Mesenchymal stem cell (in vitro differentiated cells and primary cell): ENCODE measurements at regions not wholly inside any gene's neighbourhood (a gene's known extent, or its start where the extent isn't known, plus 50 kb on each side); places are given as distances from the start of the nearest gene placed in this dataset.

Experiments used
- DNase-seq: peaks from one replicate; pipeline ENCODE4 v3.0.0-alpha.2; 2013
- H2AFZ ChIP-seq: one replicate; pipeline ENCODE4 v1.6.1; 2013; ENCODE audit warnings: low read depth, mild to moderate bottlenecking, control low read depth, inconsistent platforms, low read length, moderate library complexity
- H2AK5ac ChIP-seq: 2 replicates; pipeline ENCODE4 v1.6.1; 2013; ENCODE audit warnings: low read length, moderate library complexity, mild to moderate bottlenecking, inconsistent platforms; ENCODE audit not compliant: severe bottlenecking
- H2BK120ac ChIP-seq: one replicate; pipeline ENCODE4 v1.6.1; 2013; ENCODE audit warnings: low read depth, mild to moderate bottlenecking, inconsistent platforms, low read length, moderate library complexity
- H2BK12ac ChIP-seq, 2 experiments: one replicate each; pipeline ENCODE4 v1.6.1; 2013; ENCODE audit warnings: inconsistent platforms in 2 of 2, low read length in 2 of 2, mild to moderate bottlenecking in 2 of 2, moderate library complexity in 2 of 2, control low read depth in 1 of 2
- H2BK15ac ChIP-seq: one replicate; pipeline ENCODE4 v1.6.1; 2013; ENCODE audit warnings: mild to moderate bottlenecking, low read depth, inconsistent platforms; ENCODE audit not compliant: poor library complexity, severe bottlenecking
- H2BK5ac ChIP-seq: 2 replicates; pipeline ENCODE4 v1.6.1; 2013; ENCODE audit warnings: low read depth, mild to moderate bottlenecking, low read length, control low read depth, inconsistent platforms; ENCODE audit not compliant: poor library complexity, severe bottlenecking
- H3K14ac ChIP-seq, 2 experiments: one replicate each; pipeline ENCODE4 v1.6.1; 2013; ENCODE audit warnings: inconsistent platforms in 2 of 2, low read length in 2 of 2, control low read depth in 1 of 2, mild to moderate bottlenecking in 1 of 2, moderate library complexity in 1 of 2
- H3K18ac ChIP-seq, 2 experiments: one replicate each; pipeline ENCODE4 v1.6.1; 2013; ENCODE audit warnings: inconsistent platforms in 2 of 2, low read length in 2 of 2, control low read depth in 1 of 2, low read depth in 1 of 2, mild to moderate bottlenecking in 1 of 2
- H3K23ac ChIP-seq, 2 experiments: one replicate each; pipeline ENCODE4 v1.6.1; 2013; ENCODE audit warnings: inconsistent platforms in 2 of 2, low read length in 2 of 2, mild to moderate bottlenecking in 2 of 2, moderate library complexity in 2 of 2, control low read depth in 1 of 2
- H3K27ac ChIP-seq: 2 replicates; pipeline ENCODE4 v1.5.1; 2013; ENCODE audit warnings: mild to moderate bottlenecking, moderate library complexity, low read length, control low read depth, inconsistent platforms; ENCODE audit not compliant: poor library complexity, severe bottlenecking
- H3K27me3 ChIP-seq, 2 experiments: 2 replicates each; pipeline versions ENCODE4 v1.6.1 to v1.7.0; 2013; ENCODE audit warnings: low read length in 2 of 2, mild to moderate bottlenecking in 2 of 2, moderate library complexity in 2 of 2, control low read depth in 1 of 2, inconsistent platforms in 1 of 2; ENCODE audit not compliant: control insufficient read depth in 1 of 2, insufficient read depth in 1 of 2
- H3K36me3 ChIP-seq, 2 experiments: 2 replicates each; pipeline versions ENCODE4 v1.6.1 to v1.7.0; 2013; ENCODE audit warnings: low read length in 2 of 2, control low read depth in 1 of 2, inconsistent platforms in 1 of 2, low read depth in 1 of 2, mild to moderate bottlenecking in 1 of 2; ENCODE audit not compliant: insufficient read depth in 2 of 2, control insufficient read depth in 1 of 2
- H3K4ac ChIP-seq, 2 experiments: one replicate each; pipeline ENCODE4 v1.6.1; 2013; ENCODE audit warnings: inconsistent platforms in 2 of 2, low read length in 2 of 2, mild to moderate bottlenecking in 2 of 2, moderate library complexity in 2 of 2, control low read depth in 1 of 2, low read depth in 1 of 2
- H3K4me1 ChIP-seq: 2 replicates; pipeline ENCODE4 v1.6.1; 2013; ENCODE audit warnings: low read depth, low read length, control low read depth; ENCODE audit not compliant: control insufficient read depth, insufficient read depth
- H3K4me2 ChIP-seq: 2 replicates; pipeline ENCODE4 v1.6.1; 2013; ENCODE audit warnings: low read length, mild to moderate bottlenecking, inconsistent platforms; ENCODE audit not compliant: poor library complexity, severe bottlenecking
- H3K4me3 ChIP-seq, 2 experiments: 2 replicates each; pipeline versions ENCODE4 v1.5.1 to v1.7.0; 2013; ENCODE audit warnings: low read length in 2 of 2, mild to moderate bottlenecking in 2 of 2, control low read depth in 1 of 2, low read depth in 1 of 2; ENCODE audit not compliant: insufficient read depth in 1 of 2
- H3K79me1 ChIP-seq: replicated peaks from 2 replicates; pipeline ENCODE4 v1.6.1; 2013; ENCODE audit warnings: mild to moderate bottlenecking, control low read depth, low read length, inconsistent platforms; ENCODE audit not compliant: poor library complexity, severe bottlenecking
- H3K9ac ChIP-seq: 2 replicates; pipeline ENCODE4 v1.7.0; 2013; ENCODE audit warnings: mild to moderate bottlenecking, low read length, moderate library complexity
- H3K9me3 ChIP-seq: 2 replicates; pipeline ENCODE4 v1.7.0; 2013; ENCODE audit warnings: mild to moderate bottlenecking, low read length; ENCODE audit not compliant: control insufficient read depth
- H4K8ac ChIP-seq: one replicate; pipeline ENCODE4 v1.6.1; 2013; ENCODE audit warnings: inconsistent platforms, mild to moderate bottlenecking, low read length, moderate library complexity
- H4K91ac ChIP-seq: one replicate; pipeline ENCODE4 v1.6.1; 2013; ENCODE audit warnings: mild to moderate bottlenecking, low read length, inconsistent platforms
- WGBS: methylation state at CpG from one replicate; pipeline ENCODE4 v1.1.7; 2013; ENCODE audit warnings: mixed read lengths; 5-methylcytosine and 5-hydroxymethylcytosine counted together

- Histone ChIP-seq H3K18ac (no peak overlapping the region), H2BK12ac (no peak overlapping the region), H3K4me3 (no peak overlapping the region), H2AFZ (no peak overlapping the region), H4K91ac (no peak overlapping the region), H3K23ac (no peak overlapping the region), H3K4ac (no peak overlapping the region), H2BK120ac (no peak overlapping the region), H3K9me3 (no peaks in the 10 kb centered on the region), H3K9ac (no peak overlapping the region), H3K14ac (no peak overlapping the region), H3K4me2 (no peak overlapping the region), H3K79me1 (no peaks in the 10 kb centered on the region), H3K27me3 (peaks cover 28 to 29% of the 10 kb centered on the region in 2 experiments), H4K8ac (no peak overlapping the region), H3K36me3 (no peaks in the 10 kb centered on the region), H2AK5ac (no peak overlapping the region), H3K27ac (no peak overlapping the region), H2BK5ac (no peak overlapping the region), H3K4me1 (no peaks in the 10 kb centered on the region), H2BK15ac (no peak overlapping the region)
- 67% methylated on average over 1 of the region's 3 CpGs for WGBS
- DNase-seq: no peak
These were observed 91.1 kb upstream of the CLPB start for GRCh38 chr11:72525466-72525865.

GRCh38 chr11:72524711-72525110, 90.4 kb upstream of the CLPB start:
- H2AK5ac ChIP-seq: no peak overlapping the region
- H3K4me3 ChIP-seq: no peak overlapping the region
- no peak for DNase-seq
- H4K8ac ChIP-seq: no peak overlapping the region
- H3K36me3 ChIP-seq: no peaks in the 10 kb centered on the region
- H3K4me2 ChIP-seq: no peak overlapping the region
- no peak overlapping the region for H3K9ac ChIP-seq
- no peak overlapping the region for H4K91ac ChIP-seq
- no peak overlapping the region for H2BK5ac ChIP-seq
- H3K27ac ChIP-seq: no peak overlapping the region
- no peak overlapping the region for H3K4ac ChIP-seq
- H2BK15ac ChIP-seq: no peak overlapping the region
- H3K14ac ChIP-seq: no peak overlapping the region
- no peaks in the 10 kb centered on the region for H3K4me1 ChIP-seq
- H3K23ac ChIP-seq: no peak overlapping the region
- H3K9me3 ChIP-seq: no peaks in the 10 kb centered on the region
- no peak overlapping the region for H3K18ac ChIP-seq
- no peak overlapping the region for H2AFZ ChIP-seq
- H3K27me3 ChIP-seq: peaks cover 24 to 25% of the 10 kb centered on the region in 2 experiments
- WGBS: 84% methylated on average over 1 of the region's 2 CpGs
- no peak overlapping the region for H2BK12ac ChIP-seq
- H3K79me1 ChIP-seq: no peaks in the 10 kb centered on the region
- H2BK120ac ChIP-seq: no peak overlapping the region

- Histone ChIP-seq H3K4me1 (no peaks in the 10 kb centered on the region), H2BK12ac (no peak overlapping the region), H2BK15ac (no peak overlapping the region), H3K18ac (no peak overlapping the region), H3K36me3 (no peaks in the 10 kb centered on the region), H3K9me3 (no peaks in the 10 kb centered on the region), H3K14ac (no peak overlapping the region), H3K27me3 (peaks cover 24 to 25% of the 10 kb centered on the region in 2 experiments), H4K8ac (no peak overlapping the region), H2BK5ac (no peak overlapping the region), H2BK120ac (no peak overlapping the region), H3K9ac (no peak overlapping the region), H3K4me2 (no peak overlapping the region), H3K23ac (no peak overlapping the region), H3K79me1 (no peaks in the 10 kb centered on the region), H2AFZ (no peak overlapping the region), H3K27ac (no peak overlapping the region), H4K91ac (no peak overlapping the region), H3K4ac (no peak overlapping the region), H3K4me3 (no peak overlapping the region), H2AK5ac (no peak overlapping the region)
- WGBS: 94% methylated on average over 2 of the region's 2 CpGs
- DNase-seq: no peak
These were observed 89.7 kb upstream of the CLPB start for GRCh38 chr11:72523991-72524390.

GRCh38 chr11:72522186-72522585, 87.9 kb upstream of the CLPB start:
- Histone ChIP-seq H2BK5ac (no peak overlapping the region), H3K4me1 (no peaks in the 10 kb centered on the region), H2BK12ac (no peak overlapping the region), H3K27ac (no peak overlapping the region), H3K18ac (no peak overlapping the region), H3K4me3 (no peak overlapping the region), H3K36me3 (no peaks in the 10 kb centered on the region), H2AFZ (no peak overlapping the region), H4K91ac (no peak overlapping the region), H3K23ac (no peak overlapping the region), H3K79me1 (no peaks in the 10 kb centered on the region), H3K14ac (peak overlapping the region in 1 of 2 experiments; percentile 12), H2BK120ac (no peak overlapping the region), H2BK15ac (no peak overlapping the region), H3K9me3 (no peaks in the 10 kb centered on the region), H4K8ac (peak overlapping the region; percentile 60), H2AK5ac (no peak overlapping the region), H3K27me3 (peaks cover 25 to 27% of the 10 kb centered on the region in 2 experiments), H3K9ac (no peak overlapping the region), H3K4ac (no peak overlapping the region), H3K4me2 (no peak overlapping the region)
- 92% methylated on average over 6 of the region's 6 CpGs for WGBS
- DNase-seq: no peak
